AG04449 (cell line): ENCODE measurements at regions not wholly inside any gene's neighbourhood (a gene's known extent, or its start where the extent isn't known, plus 50 kb on each side); places are given as distances from the start of the nearest gene placed in this dataset.

Experiments
- CTCF ChIA-PET: fragments of 350-600 bp; formaldehyde crosslinking; extraction: SDS; loops from one replicate; lab custom pipeline; 2021; ENCODE audit warnings: antibody characterized with exemption; lab: Yijun Ruan, JAX
- POLR2A ChIA-PET: fragments of 400-600, 350-600 bp; formaldehyde crosslinking; extraction: SDS; loops from one replicate; lab custom pipeline; 2020; ENCODE audit warnings: antibody characterized with exemption, inconsistent platforms; lab: Yijun Ruan, JAX
- DNase-seq: peaks from one replicate; pipeline ENCODE4 v3.0.0-alpha.2; 2010; ENCODE audit warnings: low read depth, low spot score
- H3K4me3 ChIP-seq: 2 replicates; pipeline ENCODE4 v1.5.1; 2011; ENCODE audit warnings: low read depth, mild to moderate bottlenecking, control low read depth, low read length
- CTCF ChIP-seq: IDR thresholded peaks from one replicate; pipeline ENCODE4 v1.5.1; 2011; ENCODE audit warnings: mild to moderate bottlenecking, moderate library complexity, low read length, control low read depth, inconsistent platforms; ENCODE audit not compliant: insufficient read depth; ENCODE audit errors: missing control alignments

GRCh38 chr2:12433626-12433990, 283.1 kb upstream of the TRIB2 start:
- no peak for TF ChIP-seq CTCF
- H3K4me3 ChIP-seq: no peak overlapping the region
- no peak for DNase-seq
- ChIA-PET POLR2A (interaction anchor here (0.6 to 1.5 kb wide), 2 partner anchors 9 to 99 kb away, joined by 3 to 5 read pairs; no protein-coding TSS in a partner anchor), CTCF (interaction anchor here (0.8 kb wide), 1 partner anchor 394 kb away, joined by 3 read pairs; no protein-coding TSS in a partner anchor)

GRCh38 chr2:12434630-12435098, 282.1 kb upstream of the TRIB2 start:
- no peak for DNase-seq
- TF ChIP-seq CTCF: no peak
- POLR2A ChIA-PET: interaction anchor here (0.8 kb wide), 1 partner anchor 17 kb away, joined by 3 read pairs; no protein-coding TSS in a partner anchor
- CTCF ChIA-PET: interaction anchor here (0.6 kb wide), 1 partner anchor 10 kb away, joined by 3 read pairs; no protein-coding TSS in a partner anchor
- no peak overlapping the region for H3K4me3 ChIP-seq

GRCh38 chr2:12435430-12436222, 281.1 kb upstream of the TRIB2 start:
- POLR2A ChIA-PET: interaction anchor here (0.8 kb wide), 1 partner anchor 16 kb away, joined by 3 read pairs; no protein-coding TSS in a partner anchor
- no peak overlapping the region for H3K4me3 ChIP-seq
- TF ChIP-seq CTCF: no peak
- CTCF ChIA-PET: interaction anchor here (0.6 kb wide), 1 partner anchor 11 kb away, joined by 3 read pairs; no protein-coding TSS in a partner anchor
- DNase-seq: no peak

- no peak for TF ChIP-seq CTCF
- POLR2A ChIA-PET: no interaction called here
- H3K4me3 ChIP-seq: no peak overlapping the region
- no peak for DNase-seq
- CTCF ChIA-PET: interaction anchor here (1.8 kb wide), 1 partner anchor 10 kb away, joined by 4 read pairs; no protein-coding TSS in a partner anchor
Measured at GRCh38 chr2:12436483-12436882, 280.3 kb upstream of the TRIB2 start.

GRCh38 chr2:12436935-12437561, 279.7 kb upstream of the TRIB2 start:
- no peak for TF ChIP-seq CTCF
- no peak for DNase-seq
- no peak overlapping the region for H3K4me3 ChIP-seq
- POLR2A ChIA-PET: no interaction called here
- CTCF ChIA-PET: interaction anchor here (0.7 to 1.8 kb wide), 2 partner anchors 10 to 570 kb away, joined by 4 read pairs; no protein-coding TSS in a partner anchor

- ChIA-PET POLR2A (no interaction called here), CTCF (no interaction called here)
- no peak for DNase-seq
- no peak overlapping the region for H3K4me3 ChIP-seq
- TF ChIP-seq CTCF: no peak
Measured at GRCh38 chr2:12440731-12441130, 276.0 kb upstream of the TRIB2 start.
